Right hindlimb (tissue), 1 donor: ENCODE measurements at regions not wholly inside any gene's neighbourhood (a gene's known extent, or its start where the extent isn't known, plus 50 kb on each side); places are given as distances from the start of the nearest gene placed in this dataset.

Source experiments
- DNase-seq: peaks from one replicate; pipeline ENCODE4 v3.0.0-alpha.2; 2018

GRCh38 chr21:14716761-14717396 lies 170.8 kb upstream of the SAMSN1 start:
- no peak for DNase-seq

GRCh38 chr21:14713109-14713508 lies 167.0 kb upstream of the SAMSN1 start:
- DNase-seq = no peak

DNA sequence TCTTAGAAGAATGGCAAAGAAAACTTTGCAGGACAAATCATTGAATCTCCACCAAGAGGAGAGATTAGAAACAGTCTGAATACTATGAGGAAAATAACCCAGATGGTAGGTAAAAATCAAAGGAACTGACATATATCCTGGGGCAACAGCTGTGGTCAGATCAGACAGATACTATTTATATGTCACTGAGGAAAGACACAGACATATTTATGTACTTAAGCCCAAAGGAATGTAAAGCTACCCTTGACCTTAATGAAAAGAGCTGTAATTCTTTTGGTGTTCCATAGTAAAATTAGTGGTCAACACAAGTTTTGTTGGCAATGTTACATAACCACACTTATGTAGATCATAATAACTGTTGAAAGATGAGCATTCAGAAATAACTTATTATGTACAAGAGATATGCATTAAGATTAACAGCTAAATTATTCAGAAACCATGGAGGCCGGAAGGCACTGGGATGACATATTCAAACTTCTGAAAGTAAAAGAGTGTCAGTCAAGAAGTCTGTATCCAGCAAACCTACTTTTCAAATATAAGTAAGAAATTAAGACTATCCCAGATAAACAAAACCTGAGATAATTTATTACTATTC lies 166.1 kb upstream of the SAMSN1 start:
- DNase-seq = no peak

DNA sequence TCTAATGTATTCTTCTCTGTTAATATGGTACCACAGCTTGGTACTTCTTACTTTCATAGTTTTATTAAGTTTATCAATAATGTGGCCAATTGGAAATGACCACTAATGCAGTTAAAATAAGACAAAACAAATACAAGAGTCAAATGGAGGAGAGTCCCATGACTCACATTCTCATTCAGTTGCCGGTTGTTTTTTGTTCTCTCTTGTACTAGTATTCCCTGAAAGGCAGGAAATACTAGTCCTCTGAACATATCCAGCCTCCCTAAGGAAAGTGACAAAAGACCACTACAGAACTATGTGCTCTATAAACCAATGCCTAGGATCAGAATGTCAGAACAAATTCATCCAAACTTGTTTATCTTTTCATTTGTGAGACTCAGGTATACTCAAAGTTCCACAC lies 165.2 kb upstream of the SAMSN1 start:
- DNase-seq = no peak

DNA sequence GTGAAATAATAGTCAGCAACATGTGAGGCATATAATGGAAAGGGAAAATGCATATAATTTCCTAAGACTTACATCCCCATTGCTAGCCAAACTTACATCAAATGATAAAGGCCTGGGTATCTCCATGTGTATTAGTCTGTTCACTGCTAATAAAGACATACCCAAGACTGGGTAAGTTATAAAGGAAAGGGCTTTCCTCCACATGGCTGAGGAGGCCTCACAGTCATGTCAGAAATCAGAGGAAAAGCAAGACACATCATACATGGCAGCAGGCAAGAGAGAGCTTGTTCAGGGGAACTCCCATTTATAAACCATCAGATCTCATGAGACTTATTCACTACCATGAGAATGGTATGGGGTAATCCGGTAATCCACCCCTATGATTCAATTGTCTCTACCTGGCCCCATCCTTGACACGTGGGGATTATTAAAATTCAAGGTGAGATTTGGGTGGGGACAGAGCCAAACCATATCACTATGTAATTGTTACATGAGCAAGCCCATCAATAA lies 161.5 kb upstream of the SAMSN1 start:
- DNase-seq = no peak

GRCh38 chr21:14706712-14707510 lies 160.8 kb upstream of the SAMSN1 start:
- no peak for DNase-seq

DNA sequence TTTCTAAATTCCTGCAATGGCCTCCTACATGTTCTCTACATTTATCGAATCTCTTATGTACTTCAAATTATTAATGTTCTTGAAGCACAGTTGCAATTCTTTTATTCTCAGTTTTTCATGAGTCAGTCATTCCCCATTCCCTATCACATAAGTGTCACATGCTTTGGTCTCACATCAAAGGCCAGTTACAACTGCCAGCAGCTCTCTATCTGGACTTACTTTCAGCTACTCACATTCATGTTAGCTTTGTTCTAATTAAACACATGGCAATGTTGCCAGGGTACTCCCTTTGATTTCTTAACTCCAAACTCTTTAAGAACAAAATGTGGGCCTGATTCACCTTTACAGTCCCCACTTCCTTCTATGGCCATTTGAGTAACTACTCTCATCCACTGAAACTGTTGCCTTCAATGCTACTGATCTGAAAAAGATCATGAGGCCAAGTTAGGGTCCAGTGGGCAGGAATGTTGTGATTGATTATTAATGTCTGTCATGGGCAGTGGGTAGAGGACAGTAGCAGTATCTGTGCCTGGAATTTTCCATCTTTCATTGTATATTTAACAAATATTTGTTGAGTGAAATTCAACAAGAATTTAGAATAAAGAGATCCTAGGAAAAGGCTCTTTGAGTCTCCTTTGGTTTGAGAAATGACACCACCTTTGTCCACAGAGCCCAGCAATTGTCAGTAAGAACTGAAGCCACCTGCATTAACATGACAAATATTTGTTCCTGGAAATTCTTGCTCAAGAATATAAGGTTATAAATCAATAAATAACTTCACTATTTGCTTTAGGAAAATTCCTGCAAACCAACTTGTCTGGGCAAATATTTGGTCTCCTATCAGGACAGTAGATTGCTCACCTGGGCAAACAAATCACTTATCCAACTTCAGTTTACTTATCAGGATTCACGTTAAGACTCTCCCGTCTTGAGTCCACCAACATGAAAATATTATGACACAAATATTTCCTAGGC lies 153.6 kb upstream of the SAMSN1 start:
- DNase-seq = no peak

DNA sequence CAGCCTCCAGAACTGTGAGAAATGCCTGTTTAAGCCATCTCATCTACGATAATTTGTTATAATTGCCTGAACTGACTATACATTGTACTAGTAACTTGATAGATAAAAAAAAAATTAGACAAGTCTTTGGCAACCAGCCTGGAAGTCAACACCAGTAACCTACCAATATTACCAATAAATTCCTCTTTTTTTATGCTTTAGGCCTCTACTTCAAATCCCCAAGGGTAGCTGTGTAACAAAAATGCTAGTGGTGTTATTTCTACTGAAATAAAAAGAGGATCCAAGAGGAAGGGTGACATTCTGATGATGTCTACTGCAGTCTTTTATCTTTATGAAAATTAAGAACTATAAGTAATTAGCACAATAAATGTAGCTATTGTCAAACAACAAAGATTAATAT lies 151.7 kb upstream of the SAMSN1 start:
- no peak for DNase-seq

GRCh38 chr21:14694817-14695216 lies 148.7 kb upstream of the SAMSN1 start:
- no peak for DNase-seq

DNA sequence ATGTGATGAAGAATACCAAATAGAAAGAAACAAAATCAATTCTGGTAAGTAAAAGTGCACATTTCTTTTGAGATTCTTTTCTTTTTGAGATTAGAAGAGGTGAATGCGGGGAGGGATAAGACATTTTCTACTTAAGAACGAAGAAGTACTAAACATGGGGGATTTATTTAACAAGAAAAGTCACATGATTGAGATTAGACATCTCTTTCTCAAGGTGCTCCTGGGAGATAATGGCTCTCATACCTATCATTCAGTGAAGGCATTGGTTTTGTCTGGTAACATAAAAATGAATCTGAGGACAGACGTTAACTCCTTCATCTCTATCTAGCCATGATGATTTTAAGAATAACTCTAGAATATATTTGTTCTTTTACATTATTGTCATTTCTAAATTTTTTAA lies 147.9 kb upstream of the SAMSN1 start:
- DNase-seq = no peak

DNA sequence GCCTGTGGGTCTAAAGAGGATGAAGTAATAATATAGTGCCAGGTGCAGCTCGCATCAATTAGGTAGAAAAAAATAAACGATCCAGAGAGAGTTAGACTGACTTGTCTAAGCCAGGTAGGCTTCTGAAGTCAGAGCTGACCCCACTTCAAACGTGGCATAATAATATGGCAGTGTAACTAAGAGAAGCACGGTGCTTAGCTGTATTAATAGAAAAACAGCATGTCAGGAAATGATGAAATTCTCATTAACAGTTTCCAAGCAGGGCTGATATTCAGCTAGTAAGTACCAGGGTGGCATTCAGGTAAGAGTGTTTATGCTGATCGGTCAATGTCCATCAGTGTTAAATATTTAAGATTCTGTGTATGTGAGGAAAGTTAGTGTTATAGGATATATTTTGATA lies 145.8 kb upstream of the SAMSN1 start:
- no peak for DNase-seq

DNA sequence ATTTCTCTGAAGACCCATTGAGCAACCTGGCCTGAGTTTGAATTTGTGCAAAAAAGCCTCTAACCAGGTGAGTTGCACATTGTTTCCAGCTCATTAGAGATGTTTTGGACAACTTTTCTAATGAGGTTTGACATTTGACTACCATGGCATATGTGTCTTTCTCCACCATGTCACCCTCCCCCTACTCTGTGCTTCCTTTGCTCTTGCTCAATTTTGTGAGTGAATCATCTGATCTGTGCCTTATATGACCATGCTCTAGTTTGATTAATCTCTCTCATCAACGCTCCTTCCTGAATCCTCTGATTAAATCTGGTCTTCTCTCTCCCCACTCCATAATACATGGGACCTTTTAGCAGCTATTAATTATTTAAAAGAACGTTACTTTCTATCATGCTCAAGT lies 144.8 kb upstream of the SAMSN1 start:
- DNase-seq = no peak

- DNase-seq = no peak
These were observed 142.8 kb upstream of the SAMSN1 start for GRCh38 chr21:14688936-14689335.

- DNase-seq = no peak
These were observed 142.3 kb upstream of the SAMSN1 start for GRCh38 chr21:14688412-14688811.

DNA sequence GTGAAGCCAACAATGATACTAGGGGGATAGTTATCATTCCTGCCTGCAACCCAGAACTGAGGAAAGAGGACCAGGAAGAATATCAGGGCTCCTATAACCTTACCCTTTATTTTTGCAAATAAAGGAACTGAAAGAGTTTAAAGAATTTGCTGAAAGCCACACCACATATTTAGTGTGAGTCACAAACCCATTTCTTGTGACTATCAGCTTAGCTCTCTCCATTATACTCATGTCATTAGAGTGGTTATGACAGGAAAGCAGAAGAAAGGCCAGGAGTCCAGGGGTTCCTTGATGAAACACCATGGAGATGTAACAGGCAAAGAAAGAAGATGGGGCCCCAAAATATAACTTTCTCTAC lies 141.1 kb upstream of the SAMSN1 start:
- no peak for DNase-seq

DNA sequence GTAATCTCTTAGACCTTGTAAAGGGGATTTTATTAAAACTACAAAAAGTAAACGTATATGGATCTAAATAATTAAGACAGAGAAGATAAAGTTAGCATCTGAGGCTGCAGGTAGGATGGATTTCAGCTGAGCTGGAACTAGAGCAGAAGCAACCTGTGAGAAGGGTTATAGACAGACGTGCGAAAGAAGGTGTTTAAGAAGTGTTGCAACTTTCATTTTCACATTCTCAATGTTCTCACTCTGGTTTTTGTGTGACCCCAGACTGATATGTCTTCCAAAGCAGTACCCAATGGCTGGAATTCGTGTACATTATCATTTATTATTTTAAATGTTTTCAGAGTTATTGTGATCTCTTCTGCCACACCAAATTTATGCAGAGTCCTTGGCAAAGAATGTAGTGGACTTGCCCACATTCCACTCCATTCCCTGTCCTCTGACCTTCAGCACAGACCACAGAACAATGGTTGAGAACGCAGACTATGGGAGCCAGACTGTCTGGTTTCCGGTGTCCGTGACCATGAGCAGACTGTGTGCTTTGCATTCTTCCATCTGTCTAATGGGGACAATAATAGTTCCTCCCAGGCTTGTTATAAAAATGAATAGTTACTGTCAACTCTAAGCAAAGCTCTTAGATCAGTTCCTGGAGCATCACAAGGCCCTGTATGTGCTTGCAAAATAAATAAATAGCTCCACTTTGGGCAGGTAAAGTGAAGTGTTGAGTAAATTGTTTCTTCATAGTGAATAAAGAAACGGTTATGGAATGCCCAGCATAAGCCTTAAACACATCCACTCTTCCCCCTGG lies 140.6 kb upstream of the SAMSN1 start:
- DNase-seq = no peak

DNA sequence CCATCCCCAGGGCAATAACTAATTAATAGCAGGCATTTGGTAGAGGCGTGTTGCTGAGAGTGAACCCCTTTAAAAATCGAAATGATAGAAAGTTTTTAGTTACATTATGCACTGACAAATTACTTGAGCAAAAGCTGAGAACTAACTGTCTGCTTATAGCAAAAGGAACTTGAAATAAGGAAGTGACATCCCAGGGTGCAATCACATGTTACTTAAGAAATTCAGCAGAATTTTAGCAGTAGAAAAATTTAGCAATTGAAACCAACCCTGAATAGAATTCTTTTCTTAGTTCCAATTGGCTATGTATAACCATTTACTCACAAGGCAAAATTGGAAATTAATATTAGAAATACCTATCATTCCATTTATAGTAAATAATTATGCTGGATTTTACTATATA lies 139.5 kb upstream of the SAMSN1 start:
- no peak for DNase-seq

DNA sequence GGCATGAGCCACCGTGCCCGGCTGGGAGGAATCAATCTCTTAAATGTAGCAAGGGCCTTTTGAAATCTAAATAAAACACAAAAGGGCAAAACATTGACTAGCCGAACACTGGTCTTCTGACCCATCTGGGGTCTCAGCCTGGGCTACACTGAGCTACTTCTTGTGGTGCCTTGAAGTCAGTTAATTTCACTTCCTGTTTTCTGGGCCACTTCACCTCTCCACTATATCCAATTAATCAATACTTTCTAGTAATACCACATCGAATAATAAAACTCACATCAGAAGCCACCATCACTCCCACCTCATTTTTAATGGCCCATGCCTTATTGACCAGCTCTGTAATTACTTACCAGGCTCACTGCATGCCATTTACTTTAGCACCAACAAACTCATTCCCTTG lies 138.0 kb upstream of the SAMSN1 start:
- no peak for DNase-seq

DNA sequence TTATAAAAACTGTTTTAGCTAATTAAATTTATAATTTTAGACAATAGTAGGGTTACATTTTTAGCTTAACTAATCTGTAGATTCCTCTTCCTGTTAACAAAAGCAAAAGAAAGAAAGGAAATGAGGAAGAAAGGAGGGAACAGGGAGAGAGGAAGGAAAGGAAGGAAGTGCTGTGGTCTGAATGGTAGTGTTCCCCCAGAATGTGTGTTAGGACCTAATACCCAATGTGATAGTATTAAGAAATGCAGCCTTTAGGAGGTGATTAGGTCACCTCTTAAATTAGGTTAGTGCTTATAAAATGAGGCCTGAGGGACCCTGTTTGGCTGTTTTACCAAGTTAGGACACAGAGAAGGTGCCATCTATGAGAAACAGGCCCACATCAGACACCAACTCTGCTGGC lies 136.9 kb upstream of the SAMSN1 start:
- DNase-seq = no peak

GRCh38 chr21:14678973-14679574 lies 133.0 kb upstream of the SAMSN1 start:
- no peak for DNase-seq

DNA sequence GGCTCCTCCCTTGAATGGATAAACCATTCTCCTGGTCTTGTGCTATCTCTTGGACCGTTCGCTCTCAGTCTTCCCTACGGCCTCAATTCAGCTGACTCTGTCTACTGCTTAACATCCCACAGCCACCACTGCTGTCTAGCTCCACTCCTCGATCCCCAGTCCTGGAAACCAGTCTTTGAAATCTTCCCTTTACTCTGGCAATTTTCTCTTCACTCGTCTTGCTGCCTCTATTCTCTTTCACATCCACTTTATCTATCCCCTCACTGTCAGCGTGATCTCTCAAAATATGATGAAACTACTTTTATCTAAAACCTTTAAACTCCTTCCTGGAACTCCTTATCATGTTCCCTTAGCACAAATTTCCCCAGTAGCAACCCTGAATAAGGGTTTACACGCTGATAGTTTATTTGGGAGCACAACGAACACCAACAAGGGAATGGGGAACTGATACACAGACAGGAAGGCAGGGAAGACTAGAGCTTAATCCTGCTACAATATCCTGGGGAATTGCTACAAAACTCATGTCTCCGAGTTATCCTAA lies 131.6 kb upstream of the SAMSN1 start:
- DNase-seq = no peak
